WERI-Rb-1 (cell line): ENCODE measurements at regions not wholly inside any gene's neighbourhood (a gene's known extent, or its start where the extent isn't known, plus 50 kb on each side); places are given as distances from the start of the nearest gene placed in this dataset.
"Not testable (repeated sequence)": the region's sequence is repeated elsewhere in the genome, so short reads cannot be mapped to it uniquely, and the experiment has no call there.

Source experiments
- DNase-seq: peaks from one replicate; pipeline ENCODE4 v3.0.0-alpha.2; 2020
- H3K27ac ChIP-seq: fragments of 250-450 bp; sonication (Bioruptor Pico); 2 replicates; pipeline ENCODE4 v1.5.1; 2020; ENCODE audit warnings: mild to moderate bottlenecking, moderate library complexity
- H3K27me3 ChIP-seq: fragments of 250-450 bp; sonication (Bioruptor Pico); 2 replicates; pipeline ENCODE4 v1.5.1; 2021; ENCODE audit warnings: mild to moderate bottlenecking, low read depth, moderate library complexity; ENCODE audit not compliant: insufficient read depth, severe bottlenecking
- H3K36me3 ChIP-seq: fragments of 250-450 bp; sonication (Bioruptor Pico); 2 replicates; pipeline ENCODE4 v1.5.1; 2020; ENCODE audit warnings: mild to moderate bottlenecking, moderate library complexity
- H3K4me3 ChIP-seq: 2 replicates; pipeline ENCODE4 v1.5.1; 2011; ENCODE audit warnings: low read depth, mild to moderate bottlenecking, control low read depth, low read length
- H3K9me3 ChIP-seq: fragments of 250-450 bp; sonication (Bioruptor Pico); 2 replicates; pipeline ENCODE4 v1.5.1; 2021; ENCODE audit warnings: mild to moderate bottlenecking, moderate library complexity; ENCODE audit not compliant: severe bottlenecking
- TF ChIP-seq, protein P1 (sequence below): IDR thresholded peaks from 2 replicates; pipeline ENCODE4 v1.5.1; 2011; ENCODE audit warnings: low read depth, mild to moderate bottlenecking, control low read depth, inconsistent platforms, low read length

- DNase-seq: peak; percentile 50
- H3K4me3 ChIP-seq: no peak overlapping the region
- no peaks in the 10 kb centered on the region for H3K27me3 ChIP-seq
- no peaks in the 10 kb centered on the region for H3K36me3 ChIP-seq
- no peak overlapping the region for H3K27ac ChIP-seq
- TF ChIP-seq, protein P1, sequence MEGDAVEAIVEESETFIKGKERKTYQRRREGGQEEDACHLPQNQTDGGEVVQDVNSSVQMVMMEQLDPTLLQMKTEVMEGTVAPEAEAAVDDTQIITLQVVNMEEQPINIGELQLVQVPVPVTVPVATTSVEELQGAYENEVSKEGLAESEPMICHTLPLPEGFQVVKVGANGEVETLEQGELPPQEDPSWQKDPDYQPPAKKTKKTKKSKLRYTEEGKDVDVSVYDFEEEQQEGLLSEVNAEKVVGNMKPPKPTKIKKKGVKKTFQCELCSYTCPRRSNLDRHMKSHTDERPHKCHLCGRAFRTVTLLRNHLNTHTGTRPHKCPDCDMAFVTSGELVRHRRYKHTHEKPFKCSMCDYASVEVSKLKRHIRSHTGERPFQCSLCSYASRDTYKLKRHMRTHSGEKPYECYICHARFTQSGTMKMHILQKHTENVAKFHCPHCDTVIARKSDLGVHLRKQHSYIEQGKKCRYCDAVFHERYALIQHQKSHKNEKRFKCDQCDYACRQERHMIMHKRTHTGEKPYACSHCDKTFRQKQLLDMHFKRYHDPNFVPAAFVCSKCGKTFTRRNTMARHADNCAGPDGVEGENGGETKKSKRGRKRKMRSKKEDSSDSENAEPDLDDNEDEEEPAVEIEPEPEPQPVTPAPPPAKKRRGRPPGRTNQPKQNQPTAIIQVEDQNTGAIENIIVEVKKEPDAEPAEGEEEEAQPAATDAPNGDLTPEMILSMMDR: peak; percentile 79
- no peaks in the 10 kb centered on the region for H3K9me3 ChIP-seq
Measured at GRCh38 chr2:35973132-35973736, 382.3 kb upstream of the CRIM1 start.

DNA sequence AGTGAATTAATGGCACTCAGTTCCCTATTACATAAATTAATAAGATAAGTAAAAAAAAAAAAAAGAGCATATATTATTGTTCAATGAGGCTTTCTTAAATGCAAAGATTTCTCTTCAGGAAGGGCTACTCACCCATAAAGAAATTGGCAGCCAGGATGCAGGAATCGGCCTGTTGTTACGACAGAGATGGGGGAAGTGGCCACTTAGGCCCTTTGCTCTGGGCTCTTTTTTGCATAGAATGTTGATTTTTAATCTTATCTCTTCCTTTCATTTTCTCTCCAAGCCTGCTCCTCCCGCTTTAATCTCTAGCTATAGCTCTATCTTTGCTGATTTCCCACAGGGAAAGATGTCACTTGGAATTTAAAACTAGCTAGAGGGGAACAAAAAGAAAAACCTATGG, 391.8 kb upstream of the CRIM1 start:
- H3K4me3 ChIP-seq: no peak overlapping the region
- no peaks in the 10 kb centered on the region for H3K36me3 ChIP-seq
- TF ChIP-seq, protein P1: no peak
- H3K9me3 ChIP-seq: peaks cover 4% of the 10 kb centered on the region
- H3K27me3 ChIP-seq: no peaks in the 10 kb centered on the region
- no peak overlapping the region for H3K27ac ChIP-seq
- DNase-seq: no peak

DNA sequence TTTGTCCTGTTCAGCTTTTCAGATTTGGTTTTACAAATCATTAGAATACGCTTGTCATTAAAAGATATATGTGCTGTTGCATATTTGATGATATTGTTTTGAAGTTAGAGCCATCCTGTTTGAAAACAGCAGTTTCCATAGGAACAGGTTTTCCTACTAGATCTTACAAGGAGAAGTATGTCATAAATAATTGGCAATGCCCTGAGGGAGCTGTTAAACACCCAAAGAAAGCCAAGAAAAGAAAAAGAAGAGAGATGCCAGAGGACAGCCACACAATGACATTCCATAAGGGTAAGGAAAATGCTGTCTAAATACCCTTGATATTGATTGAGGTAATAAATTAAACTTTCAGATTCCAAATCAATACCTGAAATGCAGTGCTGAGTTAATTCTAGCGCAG, 392.2 kb upstream of the CRIM1 start:
- H3K27ac ChIP-seq: no peak overlapping the region
- DNase-seq: no peak
- H3K27me3 ChIP-seq: no peaks in the 10 kb centered on the region
- H3K4me3 ChIP-seq: no peak overlapping the region
- TF ChIP-seq, protein P1: no peak
- peaks cover 4% of the 10 kb centered on the region for H3K9me3 ChIP-seq
- no peaks in the 10 kb centered on the region for H3K36me3 ChIP-seq

- Histone ChIP-seq H3K36me3 (no peaks in the 10 kb centered on the region), H3K9me3 (peaks cover 4% of the 10 kb centered on the region), H3K27ac (no peak overlapping the region), H3K4me3 (no peak overlapping the region), H3K27me3 (no peaks in the 10 kb centered on the region)
- TF ChIP-seq, protein P1: no peak
- DNase-seq: no peak
Measured at GRCh38 chr2:35962585-35963146, 392.9 kb upstream of the CRIM1 start.

DNA sequence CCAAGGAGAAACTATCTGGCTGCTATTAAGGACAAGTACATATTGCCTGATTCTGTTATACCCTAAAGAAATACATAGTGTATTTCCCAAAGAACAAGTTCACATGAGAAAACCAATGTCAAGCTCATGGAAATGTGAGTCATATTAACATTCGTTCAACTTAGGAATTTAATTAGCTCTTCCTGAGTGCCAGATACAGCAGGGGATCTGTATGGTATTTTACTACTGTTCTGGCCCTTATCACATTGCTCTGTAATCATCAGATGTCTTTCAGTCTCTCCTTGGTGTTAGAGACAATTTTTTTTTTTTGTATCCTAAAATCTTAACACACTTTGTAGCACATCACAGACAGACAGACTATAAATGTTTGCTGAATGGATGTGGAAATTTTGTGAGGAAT, 395.0 kb upstream of the CRIM1 start:
- H3K4me3 ChIP-seq: no peak overlapping the region
- H3K27ac ChIP-seq: no peak overlapping the region
- TF ChIP-seq, protein P1: no peak
- H3K9me3 ChIP-seq: peaks cover 4% of the 10 kb centered on the region
- DNase-seq: no peak
- H3K27me3 ChIP-seq: no peaks in the 10 kb centered on the region
- no peaks in the 10 kb centered on the region for H3K36me3 ChIP-seq

DNA sequence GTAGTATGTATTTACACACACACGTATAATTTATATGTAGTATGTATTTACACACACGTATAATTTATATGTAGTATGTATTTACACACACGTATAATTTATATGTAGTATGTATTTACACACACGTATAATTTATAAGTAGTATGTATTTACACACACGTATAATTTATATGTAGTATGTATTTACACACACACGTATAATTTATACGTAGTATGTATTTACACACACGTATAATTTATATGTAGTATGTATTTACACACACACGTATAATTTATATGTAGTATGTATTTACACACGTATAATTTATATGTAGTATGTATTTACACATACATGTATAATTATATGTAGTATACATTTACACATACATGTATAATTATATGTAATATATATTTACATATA, 398.5 kb upstream of the CRIM1 start:
- not testable (repeated sequence) for H3K36me3 ChIP-seq, H3K27ac ChIP-seq, H3K4me3 ChIP-seq, H3K27me3 ChIP-seq, H3K9me3 ChIP-seq, DNase-seq
